GM10248 (cell line): ENCODE measurements at regions not wholly inside any gene's neighbourhood (a gene's known extent, or its start where the extent isn't known, plus 50 kb on each side); places are given as distances from the start of the nearest gene placed in this dataset.

Experiments
- CTCF ChIA-PET: fragments of 300-600 bp; sonication (Branson Sonifier 250); formaldehyde crosslinking; extraction: SDS; loops from one replicate; lab custom pipeline; 2021; ENCODE audit warnings: antibody characterized with exemption; lab: Yijun Ruan, JAX
- POLR2A ChIA-PET: fragments of 350-650 bp; sonication (Branson Sonifier 250); formaldehyde crosslinking; extraction: SDS; loops from one replicate; lab custom pipeline; 2020; ENCODE audit warnings: antibody characterized with exemption; lab: Yijun Ruan, JAX
- DNase-seq: peaks from one replicate; pipeline ENCODE4 v3.0.0; 2012; ENCODE audit errors: extremely low spot score
- TF ChIP-seq, protein P1 (sequence below): IDR thresholded peaks from 2 replicates; pipeline ENCODE4 v1.5.1; 2012; ENCODE audit warnings: mild to moderate bottlenecking, low read depth; ENCODE audit errors: extremely low read depth, missing control alignments, control extremely low read depth

DNA sequence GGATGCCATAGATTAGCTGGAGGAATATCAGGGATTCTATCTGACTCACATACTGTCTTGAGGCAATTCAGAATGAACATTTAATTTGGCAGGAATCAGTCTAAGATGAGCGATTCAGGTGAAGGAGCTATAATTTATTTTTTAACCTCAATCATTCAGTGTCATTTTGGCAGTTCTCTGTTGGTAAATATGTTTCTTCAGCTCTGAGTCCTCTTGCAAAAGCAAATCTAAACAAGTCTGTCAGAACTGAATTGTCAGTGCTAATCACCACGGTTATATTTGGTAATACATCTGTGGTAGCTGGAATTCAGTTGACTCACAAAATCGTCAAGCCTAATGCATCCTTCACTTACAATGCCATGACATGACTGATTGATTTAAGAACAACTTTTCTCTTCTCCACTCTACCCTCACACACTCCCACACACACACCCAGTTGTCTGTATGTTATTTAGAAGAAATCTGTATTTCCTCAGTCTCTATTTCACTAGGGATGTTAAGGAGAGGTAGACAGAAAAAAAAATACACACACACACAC, 516.6 kb upstream of the NXPH2 start:
- DNase-seq = no peak
- ChIA-PET CTCF (interaction anchor here (0.9 kb wide), 1 partner anchor 14 kb away, joined by 3 read pairs; no protein-coding TSS in a partner anchor), POLR2A (no interaction called here)
- TF ChIP-seq, protein P1, sequence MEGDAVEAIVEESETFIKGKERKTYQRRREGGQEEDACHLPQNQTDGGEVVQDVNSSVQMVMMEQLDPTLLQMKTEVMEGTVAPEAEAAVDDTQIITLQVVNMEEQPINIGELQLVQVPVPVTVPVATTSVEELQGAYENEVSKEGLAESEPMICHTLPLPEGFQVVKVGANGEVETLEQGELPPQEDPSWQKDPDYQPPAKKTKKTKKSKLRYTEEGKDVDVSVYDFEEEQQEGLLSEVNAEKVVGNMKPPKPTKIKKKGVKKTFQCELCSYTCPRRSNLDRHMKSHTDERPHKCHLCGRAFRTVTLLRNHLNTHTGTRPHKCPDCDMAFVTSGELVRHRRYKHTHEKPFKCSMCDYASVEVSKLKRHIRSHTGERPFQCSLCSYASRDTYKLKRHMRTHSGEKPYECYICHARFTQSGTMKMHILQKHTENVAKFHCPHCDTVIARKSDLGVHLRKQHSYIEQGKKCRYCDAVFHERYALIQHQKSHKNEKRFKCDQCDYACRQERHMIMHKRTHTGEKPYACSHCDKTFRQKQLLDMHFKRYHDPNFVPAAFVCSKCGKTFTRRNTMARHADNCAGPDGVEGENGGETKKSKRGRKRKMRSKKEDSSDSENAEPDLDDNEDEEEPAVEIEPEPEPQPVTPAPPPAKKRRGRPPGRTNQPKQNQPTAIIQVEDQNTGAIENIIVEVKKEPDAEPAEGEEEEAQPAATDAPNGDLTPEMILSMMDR = no peak

DNA sequence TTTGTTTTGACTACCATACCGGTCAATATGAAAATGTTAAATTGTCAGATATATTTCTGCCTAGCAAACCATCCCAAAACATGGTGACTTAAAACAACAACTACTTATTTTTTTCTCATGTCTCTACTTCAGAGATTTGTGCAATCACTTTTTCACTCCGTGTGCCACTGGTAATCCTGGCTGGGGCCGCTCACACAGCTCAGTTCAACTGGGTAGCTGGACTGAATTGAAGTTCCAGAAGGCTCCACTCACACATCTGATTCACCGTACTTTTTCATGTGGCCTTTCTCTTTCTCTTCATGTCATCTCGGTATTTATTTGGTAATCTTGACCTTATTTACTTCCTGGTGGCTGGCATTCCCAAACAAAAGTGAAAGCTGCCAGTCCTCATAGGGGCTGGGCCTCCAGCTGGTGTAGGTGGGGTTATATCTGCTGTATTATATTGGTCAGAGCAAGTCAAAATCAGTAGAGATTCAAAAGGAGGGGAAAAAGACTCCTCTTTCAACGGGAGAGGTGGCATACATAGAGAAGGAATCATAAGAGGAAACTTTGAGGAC, 513.9 kb upstream of the NXPH2 start:
- CTCF ChIA-PET = no interaction called here
- POLR2A ChIA-PET = no interaction called here
- no peak for DNase-seq
- TF ChIP-seq, protein P1 = no peak

DNA sequence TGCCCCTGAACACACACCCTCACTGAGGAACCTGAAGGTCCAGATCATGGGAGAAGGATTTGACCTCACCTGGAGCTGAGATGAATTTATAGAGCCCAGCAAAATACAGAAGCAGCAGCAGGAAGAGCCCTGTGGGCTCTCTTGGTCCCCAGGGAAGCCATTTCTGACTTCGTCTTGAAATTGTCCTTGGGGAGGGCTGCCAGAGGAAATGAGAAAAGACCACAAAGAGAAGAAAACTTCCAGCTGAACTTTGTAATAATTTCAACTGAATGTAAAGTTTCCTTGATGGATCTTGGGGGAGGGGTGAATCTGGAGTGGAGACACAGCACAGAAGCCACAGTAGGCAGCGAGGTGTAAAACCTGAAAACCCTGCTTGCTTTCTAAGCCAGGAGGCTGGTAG, 500.9 kb upstream of the NXPH2 start:
- ChIA-PET CTCF (interaction anchor here (2.0 kb wide), 2 partner anchors 10 to 14 kb away, joined by 5 read pairs; no protein-coding TSS in a partner anchor), POLR2A (no interaction called here)
- TF ChIP-seq, protein P1 = no peak
- DNase-seq = no peak

DNA sequence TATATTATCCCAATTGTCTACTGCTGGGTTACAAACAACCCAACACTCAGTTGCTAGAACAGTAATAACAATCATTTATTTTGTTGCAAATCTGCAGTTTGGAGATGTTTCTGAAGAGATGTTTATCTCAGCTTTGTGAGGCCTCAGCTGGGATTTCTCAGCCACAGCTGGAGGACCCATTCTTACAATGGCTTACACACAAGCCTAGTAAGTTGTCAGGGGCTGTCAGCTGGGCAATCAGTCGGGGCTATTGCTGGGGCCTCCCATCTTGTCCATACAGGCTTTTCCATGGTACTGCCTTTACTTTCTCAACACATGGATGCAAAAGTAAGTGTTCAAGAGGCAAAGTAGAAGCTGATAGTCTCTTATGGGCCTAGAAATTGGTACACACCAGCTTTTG, 491.7 kb upstream of the NXPH2 start:
- CTCF ChIA-PET = interaction anchor here (1.3 to 1.7 kb wide), 3 partner anchors 9 to 12 kb away, joined by 3 to 5 read pairs (median 4); no protein-coding TSS in a partner anchor
- no peak for DNase-seq
- POLR2A ChIA-PET = no interaction called here
- TF ChIP-seq, protein P1 = no peak

DNA sequence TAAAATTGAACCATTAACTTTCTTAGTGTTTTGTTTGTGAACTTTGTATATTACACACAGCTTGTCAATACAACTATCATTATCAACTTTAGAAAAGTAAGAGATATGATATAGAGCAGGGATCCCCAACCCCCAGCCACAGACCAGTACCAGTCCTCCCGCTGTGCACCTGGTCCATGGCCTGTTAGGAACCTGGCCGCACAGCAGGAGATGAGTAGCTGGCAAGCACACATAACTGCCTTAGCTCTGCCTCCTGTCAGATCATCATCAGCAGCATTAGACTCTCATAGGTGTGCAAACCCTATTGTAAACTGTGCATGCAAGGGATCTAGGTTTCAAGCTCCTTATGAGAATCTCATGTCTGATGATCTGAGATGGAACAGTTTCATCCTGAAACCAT, 491.0 kb upstream of the NXPH2 start:
- CTCF ChIA-PET = interaction anchor here (1.5 to 1.7 kb wide), 2 partner anchors 10 to 11 kb away, joined by 3 to 5 read pairs; no protein-coding TSS in a partner anchor
- POLR2A ChIA-PET = no interaction called here

DNA sequence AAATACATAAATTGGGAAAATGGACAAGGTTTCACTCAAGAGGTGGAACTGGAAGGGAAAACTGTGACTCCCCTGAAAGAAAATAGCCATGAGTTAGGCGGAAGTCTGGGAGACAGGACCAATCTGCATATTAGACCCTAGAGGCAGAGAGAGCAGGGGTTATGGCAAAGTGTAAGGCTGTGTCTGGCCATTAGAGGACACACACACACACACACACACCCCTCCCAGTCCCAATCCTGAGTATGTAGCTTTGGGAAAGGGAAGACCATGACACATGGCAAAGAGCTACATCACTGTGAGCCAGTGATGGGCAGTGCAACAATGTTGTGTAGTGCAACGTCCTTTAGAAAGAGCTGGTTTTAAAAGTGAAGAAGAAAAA, 479.9 kb upstream of the NXPH2 start:
- DNase-seq = no peak
- TF ChIP-seq, protein P1 = no peak
- ChIA-PET POLR2A (no interaction called here), CTCF (interaction anchor here (1.0 to 1.3 kb wide), 2 partner anchors 11 to 13 kb away, joined by 3 to 4 read pairs; no protein-coding TSS in a partner anchor)

More for the DNA sequence above, 491.0 kb upstream of the NXPH2 start:
- no peak for DNase-seq
- TF ChIP-seq, protein P1 = no peak
